Fibroblast of mammary gland (primary cell): ENCODE measurements at regions not wholly inside any gene's neighbourhood (a gene's known extent, or its start where the extent isn't known, plus 50 kb on each side); places are given as distances from the start of the nearest gene placed in this dataset.

Experiments
- DNase-seq: peaks from one replicate; pipeline ENCODE4 v3.0.0-alpha.2; 2010; ENCODE audit warnings: low read depth
- H3K4me3 ChIP-seq: 2 replicates; pipeline ENCODE4 v1.5.1; 2011; ENCODE audit warnings: low read depth, mild to moderate bottlenecking, low read length, moderate library complexity; ENCODE audit not compliant: control insufficient read depth
- TF ChIP-seq, protein P1 (sequence below): conservative IDR thresholded peaks from 2 replicates; pipeline ENCODE4 v1.5.1; 2011; ENCODE audit warnings: low read depth, low read length, inconsistent platforms; ENCODE audit not compliant: control insufficient read depth, insufficient read depth

DNA sequence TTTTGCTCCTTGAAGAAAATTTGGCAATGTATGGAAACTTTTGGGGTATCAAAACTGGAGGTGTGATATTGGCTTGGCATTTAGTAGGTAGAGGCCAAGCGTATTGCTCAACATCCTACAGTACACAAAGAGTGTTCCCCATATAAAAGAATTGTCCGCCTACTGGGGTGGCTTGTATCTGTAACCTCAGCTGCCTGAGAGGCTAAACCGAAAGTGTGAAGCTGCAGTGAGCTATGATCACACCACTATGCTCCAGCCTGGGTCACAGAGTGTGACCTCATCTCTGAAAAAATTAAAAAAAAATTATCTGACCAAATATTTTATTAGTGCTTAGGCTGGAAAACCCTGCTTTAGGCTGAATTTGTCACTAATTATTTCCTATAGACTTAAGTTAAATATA is 483.9 kb downstream of the PYDC2 start:
- H3K4me3 ChIP-seq, result no peak overlapping the region
- TF ChIP-seq, protein P1, sequence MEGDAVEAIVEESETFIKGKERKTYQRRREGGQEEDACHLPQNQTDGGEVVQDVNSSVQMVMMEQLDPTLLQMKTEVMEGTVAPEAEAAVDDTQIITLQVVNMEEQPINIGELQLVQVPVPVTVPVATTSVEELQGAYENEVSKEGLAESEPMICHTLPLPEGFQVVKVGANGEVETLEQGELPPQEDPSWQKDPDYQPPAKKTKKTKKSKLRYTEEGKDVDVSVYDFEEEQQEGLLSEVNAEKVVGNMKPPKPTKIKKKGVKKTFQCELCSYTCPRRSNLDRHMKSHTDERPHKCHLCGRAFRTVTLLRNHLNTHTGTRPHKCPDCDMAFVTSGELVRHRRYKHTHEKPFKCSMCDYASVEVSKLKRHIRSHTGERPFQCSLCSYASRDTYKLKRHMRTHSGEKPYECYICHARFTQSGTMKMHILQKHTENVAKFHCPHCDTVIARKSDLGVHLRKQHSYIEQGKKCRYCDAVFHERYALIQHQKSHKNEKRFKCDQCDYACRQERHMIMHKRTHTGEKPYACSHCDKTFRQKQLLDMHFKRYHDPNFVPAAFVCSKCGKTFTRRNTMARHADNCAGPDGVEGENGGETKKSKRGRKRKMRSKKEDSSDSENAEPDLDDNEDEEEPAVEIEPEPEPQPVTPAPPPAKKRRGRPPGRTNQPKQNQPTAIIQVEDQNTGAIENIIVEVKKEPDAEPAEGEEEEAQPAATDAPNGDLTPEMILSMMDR, result no peak
- no peak for DNase-seq

DNA sequence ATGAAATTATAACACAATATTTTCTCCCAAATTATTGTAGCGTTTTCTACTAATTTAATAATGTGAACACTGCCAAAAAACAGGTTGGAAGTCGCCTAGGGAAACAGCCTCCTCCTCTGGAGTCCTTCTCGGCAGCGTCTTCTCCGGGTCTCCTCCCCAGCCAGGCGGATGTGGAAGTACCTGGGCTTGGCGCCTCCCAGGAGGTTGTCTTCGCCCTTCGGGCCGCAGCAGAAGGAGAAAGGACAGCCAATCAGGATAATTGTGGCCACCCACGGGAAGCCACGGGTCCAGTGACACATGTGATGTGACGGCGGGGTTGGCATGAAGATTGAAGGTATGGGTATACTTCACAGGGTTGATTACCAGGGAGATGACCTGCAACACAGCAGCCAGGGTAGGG is 491.2 kb downstream of the PYDC2 start:
- no peak overlapping the region for H3K4me3 ChIP-seq
- TF ChIP-seq, protein P1, result no peak
- no peak for DNase-seq

DNA sequence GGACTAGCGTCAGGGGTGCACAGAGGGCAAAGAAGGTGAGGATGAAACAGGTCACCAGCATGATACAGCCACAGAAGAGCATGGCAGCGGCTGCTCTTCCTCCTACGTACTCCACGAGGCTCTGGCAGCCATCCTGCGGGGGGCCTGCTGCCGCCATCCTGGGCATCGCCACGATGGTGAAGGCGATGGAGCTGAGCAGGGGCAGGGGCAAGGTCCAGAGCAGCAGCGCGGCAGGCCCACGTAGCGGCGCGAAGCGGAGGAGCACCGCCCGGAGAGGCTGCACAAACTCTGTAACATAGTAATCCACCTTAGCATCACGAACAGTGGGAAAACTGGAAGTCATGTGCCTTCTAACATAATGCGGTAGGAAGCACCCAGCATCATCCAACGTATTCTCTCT is 491.6 kb downstream of the PYDC2 start:
- TF ChIP-seq, protein P1, result no peak
- no peak for DNase-seq
- H3K4me3 ChIP-seq, result no peak overlapping the region

DNA sequence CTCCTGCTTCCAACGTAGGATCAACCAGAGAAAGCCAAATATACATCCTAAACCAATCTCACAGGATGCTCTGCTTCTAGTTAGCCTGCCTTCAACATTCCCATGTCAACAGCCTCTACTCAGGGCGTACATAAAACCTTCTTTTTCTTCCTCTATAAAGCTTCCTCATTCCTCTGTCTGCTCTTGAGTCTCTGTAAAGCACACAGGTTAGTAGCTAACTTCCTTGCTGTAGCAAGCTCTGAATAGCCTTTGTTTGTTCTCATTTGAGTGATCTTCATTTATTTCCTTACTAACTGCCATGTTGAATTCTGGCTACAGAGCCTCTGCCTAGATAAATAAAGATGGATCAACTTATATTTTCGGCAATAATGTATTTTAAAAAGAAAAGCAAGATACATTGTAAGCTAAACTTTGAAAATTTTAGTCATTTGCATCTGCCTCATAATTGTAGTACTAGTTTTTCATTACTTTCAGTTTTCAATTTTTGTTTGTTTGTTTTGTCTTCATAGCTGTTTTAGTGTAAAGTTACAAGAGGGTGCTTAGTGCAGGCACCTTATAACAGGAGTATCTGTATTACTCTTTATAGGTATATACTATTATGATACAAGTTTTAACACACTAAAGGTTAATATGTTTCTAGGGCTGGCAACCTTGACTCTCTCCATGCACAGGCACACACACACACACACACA is 498.2 kb downstream of the PYDC2 start:
- TF ChIP-seq, protein P1, result no peak
- no peak overlapping the region for H3K4me3 ChIP-seq
- no peak for DNase-seq

DNA sequence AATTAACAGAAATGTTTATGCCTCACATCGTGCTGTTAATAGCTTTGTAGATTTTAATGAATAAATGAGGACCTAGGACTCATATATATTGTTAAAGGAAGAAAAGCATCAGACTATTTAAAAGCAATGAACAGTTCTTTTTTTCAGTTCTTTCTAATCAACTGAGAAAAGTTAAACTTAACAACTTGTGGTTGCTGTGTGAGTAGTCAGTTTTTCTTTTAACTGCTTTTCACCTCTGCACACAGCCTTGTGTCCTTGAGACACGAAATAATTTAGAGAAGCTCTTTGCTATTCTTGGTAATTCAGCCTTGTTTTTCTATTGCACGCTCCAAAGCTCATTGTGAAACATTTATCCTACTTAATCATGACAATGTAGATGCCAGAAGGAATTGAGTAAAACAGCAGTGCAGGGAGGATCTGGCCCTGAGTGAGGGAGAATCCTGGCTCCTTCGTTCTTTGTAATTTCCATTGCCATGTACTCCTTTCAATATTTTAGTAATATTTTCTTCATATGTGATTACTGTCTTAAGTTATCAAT is 499.0 kb downstream of the PYDC2 start:
- no peak for DNase-seq
- H3K4me3 ChIP-seq, result no peak overlapping the region
- TF ChIP-seq, protein P1, result no peak

DNA sequence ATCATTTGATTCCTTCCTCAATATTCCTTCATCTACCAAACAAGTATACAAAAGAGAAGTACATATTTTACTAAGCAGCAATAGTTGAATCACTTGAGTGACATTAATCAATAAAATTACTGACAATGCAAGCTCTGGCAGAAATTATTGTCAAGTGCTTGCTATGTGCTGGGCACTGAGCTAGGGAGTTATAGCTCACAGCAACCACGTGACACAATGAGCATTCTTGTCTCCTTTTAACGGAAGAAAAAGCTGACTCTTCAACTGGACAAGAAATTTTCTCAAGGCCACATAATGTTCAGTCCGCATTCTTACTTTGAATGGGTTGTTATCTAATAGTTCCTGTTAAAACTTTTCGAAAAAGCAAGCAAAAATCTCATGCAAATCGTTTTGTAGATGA is 500.1 kb downstream of the PYDC2 start:
- DNase-seq, result no peak
- no peak overlapping the region for H3K4me3 ChIP-seq
- TF ChIP-seq, protein P1, result no peak
